NCI-H2029 (cell line): ENCODE measurements at regions not wholly inside any gene's neighbourhood (a gene's known extent, or its start where the extent isn't known, plus 50 kb on each side); places are given as distances from the start of the nearest gene placed in this dataset.

ENCODE experiments used
- DNase-seq: peaks from one replicate; lab custom pipeline; 2025; lab: John Stamatoyannopoulos, UW

- no peak for DNase-seq
Observed at GRCh38 chr16:6059671-6060070, 962.1 kb upstream of the EEF2KMT start.

GRCh38 chr16:6057821-6058220 is 960.2 kb upstream of the EEF2KMT start:
- DNase-seq: no peak

GRCh38 chr16:6048017-6048416 is 950.4 kb upstream of the EEF2KMT start:
- DNase-seq: no peak

GRCh38 chr16:6047325-6047724 is 949.7 kb upstream of the EEF2KMT start:
- no peak for DNase-seq

- no peak for DNase-seq
Observed at GRCh38 chr16:6038941-6039645, 941.5 kb upstream of the EEF2KMT start.

- no peak for DNase-seq
Observed at GRCh38 chr16:6035161-6035560, 937.6 kb upstream of the EEF2KMT start.

GRCh38 chr16:6034511-6034910 is 936.9 kb upstream of the EEF2KMT start:
- DNase-seq: no peak

- no peak for DNase-seq
Observed at GRCh38 chr16:6032438-6032837, 934.8 kb upstream of the EEF2KMT start.

- no peak for DNase-seq
Observed at GRCh38 chr16:6031567-6031966, 934.0 kb upstream of the EEF2KMT start.

- DNase-seq: no peak
Observed at GRCh38 chr16:6031102-6031501, 933.5 kb upstream of the EEF2KMT start.

- DNase-seq: no peak
Observed at GRCh38 chr16:6027733-6028132, 930.1 kb upstream of the EEF2KMT start.

GRCh38 chr16:6023449-6023848 is 925.9 kb upstream of the EEF2KMT start:
- DNase-seq: no peak

GRCh38 chr16:6021276-6021943 is 923.8 kb upstream of the EEF2KMT start:
- DNase-seq: no peak

GRCh38 chr16:6020162-6020985 is 922.8 kb upstream of the EEF2KMT start:
- no peak for DNase-seq

- DNase-seq: no peak
Observed at GRCh38 chr16:6019490-6019991, 921.9 kb upstream of the EEF2KMT start.

- no peak for DNase-seq
Observed at GRCh38 chr16:6018848-6019489, 921.4 kb upstream of the EEF2KMT start.

GRCh38 chr16:6016530-6017184 is 919.1 kb upstream of the EEF2KMT start:
- DNase-seq: peak; percentile 8

GRCh38 chr16:6012716-6013115 is 915.1 kb upstream of the EEF2KMT start:
- no peak for DNase-seq

- DNase-seq: no peak
Observed at GRCh38 chr16:6009151-6009550, 911.6 kb upstream of the EEF2KMT start.

- DNase-seq: peak; percentile 16
Observed at GRCh38 chr16:6008670-6009069, 911.1 kb upstream of the EEF2KMT start.

GRCh38 chr16:5993356-5993755 is 895.8 kb upstream of the EEF2KMT start:
- DNase-seq: no peak

GRCh38 chr16:5982979-5983378 is 885.4 kb upstream of the EEF2KMT start:
- no peak for DNase-seq
